ENCODE measurements at regions not wholly inside any gene's neighbourhood (a gene's known extent, or its start where the extent isn't known, plus 50 kb on each side); places are given as distances from the start of the nearest gene placed in this dataset.

DNA sequence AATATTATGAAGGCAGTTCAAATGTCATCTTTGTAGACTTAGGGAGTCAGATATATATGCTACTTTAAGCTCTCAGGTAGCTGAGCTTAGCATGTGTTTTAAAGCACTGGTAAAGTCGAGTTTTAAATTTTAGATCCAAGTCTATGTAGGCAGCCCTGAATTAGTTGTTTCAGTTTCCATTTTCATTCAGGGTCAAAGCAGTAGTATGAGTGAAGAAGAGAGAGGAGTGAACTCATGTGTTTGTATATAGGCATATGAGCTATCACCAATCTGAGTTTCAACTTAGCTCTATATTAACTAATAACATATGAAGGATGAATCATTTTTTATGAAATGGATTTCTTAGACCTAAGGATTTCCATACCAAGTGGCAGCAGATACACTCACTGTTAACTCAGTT is 1353.4 kb downstream of the FSTL5 start:
- TF ChIP-seq, protein P1, sequence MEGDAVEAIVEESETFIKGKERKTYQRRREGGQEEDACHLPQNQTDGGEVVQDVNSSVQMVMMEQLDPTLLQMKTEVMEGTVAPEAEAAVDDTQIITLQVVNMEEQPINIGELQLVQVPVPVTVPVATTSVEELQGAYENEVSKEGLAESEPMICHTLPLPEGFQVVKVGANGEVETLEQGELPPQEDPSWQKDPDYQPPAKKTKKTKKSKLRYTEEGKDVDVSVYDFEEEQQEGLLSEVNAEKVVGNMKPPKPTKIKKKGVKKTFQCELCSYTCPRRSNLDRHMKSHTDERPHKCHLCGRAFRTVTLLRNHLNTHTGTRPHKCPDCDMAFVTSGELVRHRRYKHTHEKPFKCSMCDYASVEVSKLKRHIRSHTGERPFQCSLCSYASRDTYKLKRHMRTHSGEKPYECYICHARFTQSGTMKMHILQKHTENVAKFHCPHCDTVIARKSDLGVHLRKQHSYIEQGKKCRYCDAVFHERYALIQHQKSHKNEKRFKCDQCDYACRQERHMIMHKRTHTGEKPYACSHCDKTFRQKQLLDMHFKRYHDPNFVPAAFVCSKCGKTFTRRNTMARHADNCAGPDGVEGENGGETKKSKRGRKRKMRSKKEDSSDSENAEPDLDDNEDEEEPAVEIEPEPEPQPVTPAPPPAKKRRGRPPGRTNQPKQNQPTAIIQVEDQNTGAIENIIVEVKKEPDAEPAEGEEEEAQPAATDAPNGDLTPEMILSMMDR (IDR thresholded peaks at IDR 0.05) = no peak
- TF ChIP-seq POLR2A (IDR thresholded peaks at IDR 0.05) = no peak
